SJCRH30 (cell line): ENCODE measurements at regions not wholly inside any gene's neighbourhood (a gene's known extent, or its start where the extent isn't known, plus 50 kb on each side); places are given as distances from the start of the nearest gene placed in this dataset.
A peak's percentile ranks its signal among the peaks of the same experiment; 100 is the strongest.

Experiments
- DNase-seq, 2 experiments: peaks; one replicate each; pipeline ENCODE4 v3.0.0-alpha.2; 2015 to 2020
- H3K27ac ChIP-seq: fragments of 250-450 bp; sonication (Bioruptor Pico); 2 replicates; pipeline ENCODE4 v1.5.1; 2020; ENCODE audit warnings: mild to moderate bottlenecking, moderate library complexity
- H3K27me3 ChIP-seq: fragments of 250-450 bp; sonication (Bioruptor Pico); 2 replicates; pipeline ENCODE4 v1.5.1; 2020; ENCODE audit warnings: mild to moderate bottlenecking, moderate library complexity
- H3K36me3 ChIP-seq: fragments of 250-450 bp; sonication (Bioruptor Pico); 2 replicates; pipeline ENCODE4 v1.5.1; 2020; ENCODE audit warnings: mild to moderate bottlenecking, moderate library complexity
- H3K4me1 ChIP-seq: fragments of 250-450 bp; sonication (Bioruptor Pico); 2 replicates; pipeline ENCODE4 v1.5.1; 2020; ENCODE audit warnings: mild to moderate bottlenecking, moderate library complexity
- H3K4me3 ChIP-seq: fragments of 250-450 bp; sonication (Bioruptor Pico); 2 replicates; pipeline ENCODE4 v1.5.1; 2020; ENCODE audit warnings: mild to moderate bottlenecking, moderate library complexity
- H3K9me3 ChIP-seq: fragments of 250-450 bp; sonication (Bioruptor Pico); replicated peaks from 2 replicates; pipeline ENCODE4 v1.5.1; 2020; ENCODE audit warnings: mild to moderate bottlenecking, moderate library complexity

DNA sequence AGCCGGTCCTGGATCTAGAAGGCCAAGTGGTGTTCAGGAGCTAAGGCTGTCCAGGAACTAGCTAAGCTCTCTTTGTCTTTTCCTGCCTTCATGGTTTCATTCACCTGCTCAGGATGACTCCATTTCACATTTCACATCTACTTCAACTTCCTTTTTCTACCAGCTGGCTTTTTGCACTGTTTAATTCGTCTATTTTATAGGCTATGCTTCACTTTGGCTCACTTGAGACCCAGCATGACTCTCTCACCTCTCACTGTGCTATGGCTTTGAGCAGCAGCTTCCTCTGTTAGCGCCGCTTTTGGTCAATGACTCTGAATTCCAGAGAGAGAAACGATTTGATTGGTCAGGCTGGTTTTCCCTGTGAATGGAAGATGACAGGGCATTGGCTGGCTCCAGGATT lies 213.5 kb upstream of the CLNK start:
- H3K36me3 ChIP-seq, result no peaks in the 10 kb centered on the region
- H3K4me3 ChIP-seq, result no peak overlapping the region
- no peak overlapping the region for H3K27ac ChIP-seq
- no peaks in the 10 kb centered on the region for H3K27me3 ChIP-seq
- no peaks in the 10 kb centered on the region for H3K9me3 ChIP-seq
- no peak for DNase-seq
- H3K4me1 ChIP-seq, result no peaks in the 10 kb centered on the region

DNA sequence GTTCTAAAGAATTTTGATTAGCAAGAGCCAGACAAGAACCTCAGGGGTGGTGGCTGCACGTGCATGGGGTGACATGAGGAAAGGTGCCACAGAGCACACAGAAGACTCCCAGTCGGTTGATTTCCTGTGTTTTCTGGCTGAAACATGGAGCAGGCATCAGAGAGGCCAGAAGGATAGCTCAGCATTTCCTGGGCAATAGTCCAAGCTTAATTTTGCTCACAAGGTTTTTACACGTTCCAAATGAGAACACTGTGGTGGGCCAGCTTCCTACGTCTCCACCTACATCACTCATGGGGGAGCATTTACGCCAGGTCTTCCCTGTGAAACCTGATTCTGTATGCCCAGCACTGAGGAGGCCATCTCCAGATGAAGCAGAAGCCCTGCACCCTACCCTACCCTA lies 212.5 kb upstream of the CLNK start:
- Histone ChIP-seq H3K4me3 (no peak overlapping the region), H3K36me3 (no peaks in the 10 kb centered on the region), H3K27ac (no peak overlapping the region), H3K9me3 (no peaks in the 10 kb centered on the region), H3K27me3 (no peaks in the 10 kb centered on the region), H3K4me1 (no peaks in the 10 kb centered on the region)
- no peak for DNase-seq

GRCh38 chr4:10893395-10893794 lies 208.8 kb upstream of the CLNK start:
- H3K27me3 ChIP-seq, result no peaks in the 10 kb centered on the region
- H3K27ac ChIP-seq, result no peak overlapping the region
- H3K36me3 ChIP-seq, result no peaks in the 10 kb centered on the region
- DNase-seq, result no peak
- H3K4me1 ChIP-seq, result no peaks in the 10 kb centered on the region
- no peaks in the 10 kb centered on the region for H3K9me3 ChIP-seq
- H3K4me3 ChIP-seq, result no peak overlapping the region

DNA sequence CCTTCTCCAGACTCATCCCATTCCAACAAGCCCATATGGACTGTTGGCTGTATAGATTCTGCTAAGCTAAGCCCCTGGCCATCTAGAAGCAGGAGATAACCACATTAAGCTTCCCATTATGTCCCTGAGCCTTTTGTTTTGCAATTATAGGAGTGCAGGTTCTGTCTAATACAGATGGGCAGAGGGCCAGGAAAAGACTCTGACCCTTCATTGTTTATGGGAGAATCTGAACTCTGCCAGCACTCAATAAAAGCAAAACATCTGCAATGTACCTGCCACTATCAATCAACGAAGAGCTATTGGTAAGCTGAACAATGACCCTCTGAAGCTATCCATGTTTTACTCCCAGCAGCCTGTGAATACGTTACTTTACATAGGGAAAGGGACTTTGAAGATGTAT lies 207.3 kb upstream of the CLNK start:
- no peaks in the 10 kb centered on the region for H3K27me3 ChIP-seq

DNA sequence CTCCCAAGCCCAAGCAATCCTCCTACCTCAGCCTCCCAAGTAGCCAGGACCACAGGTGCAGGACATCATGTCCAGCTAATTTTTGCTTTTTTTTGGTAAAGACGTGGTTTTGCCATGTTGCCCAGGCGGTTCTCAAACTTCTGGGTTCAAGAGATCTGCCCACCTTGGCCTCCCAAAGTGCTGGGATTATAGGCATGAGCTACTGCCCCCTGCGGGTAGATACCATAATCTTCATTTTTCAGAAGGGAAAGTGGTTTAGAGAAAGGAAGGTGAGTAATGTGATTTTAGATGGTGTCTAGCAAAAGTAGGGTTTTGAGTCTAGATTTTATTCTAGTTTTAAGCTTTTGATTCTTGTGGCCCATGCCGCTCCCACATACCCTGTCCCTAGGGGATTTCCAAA lies 205.3 kb upstream of the CLNK start:
- Histone ChIP-seq H3K4me1 (no peaks in the 10 kb centered on the region), H3K36me3 (no peaks in the 10 kb centered on the region), H3K9me3 (no peaks in the 10 kb centered on the region), H3K27ac (no peak overlapping the region), H3K27me3 (no peaks in the 10 kb centered on the region), H3K4me3 (no peak overlapping the region)
- DNase-seq, result peak in 1 of 2 experiments; percentile 5

More for the DNA sequence above, 207.3 kb upstream of the CLNK start:
- H3K4me3 ChIP-seq, result no peak overlapping the region
- H3K36me3 ChIP-seq, result no peaks in the 10 kb centered on the region
- DNase-seq, result peak; percentile 10 to 64
- H3K4me1 ChIP-seq, result no peaks in the 10 kb centered on the region
- no peak overlapping the region for H3K27ac ChIP-seq
- no peaks in the 10 kb centered on the region for H3K9me3 ChIP-seq

DNA sequence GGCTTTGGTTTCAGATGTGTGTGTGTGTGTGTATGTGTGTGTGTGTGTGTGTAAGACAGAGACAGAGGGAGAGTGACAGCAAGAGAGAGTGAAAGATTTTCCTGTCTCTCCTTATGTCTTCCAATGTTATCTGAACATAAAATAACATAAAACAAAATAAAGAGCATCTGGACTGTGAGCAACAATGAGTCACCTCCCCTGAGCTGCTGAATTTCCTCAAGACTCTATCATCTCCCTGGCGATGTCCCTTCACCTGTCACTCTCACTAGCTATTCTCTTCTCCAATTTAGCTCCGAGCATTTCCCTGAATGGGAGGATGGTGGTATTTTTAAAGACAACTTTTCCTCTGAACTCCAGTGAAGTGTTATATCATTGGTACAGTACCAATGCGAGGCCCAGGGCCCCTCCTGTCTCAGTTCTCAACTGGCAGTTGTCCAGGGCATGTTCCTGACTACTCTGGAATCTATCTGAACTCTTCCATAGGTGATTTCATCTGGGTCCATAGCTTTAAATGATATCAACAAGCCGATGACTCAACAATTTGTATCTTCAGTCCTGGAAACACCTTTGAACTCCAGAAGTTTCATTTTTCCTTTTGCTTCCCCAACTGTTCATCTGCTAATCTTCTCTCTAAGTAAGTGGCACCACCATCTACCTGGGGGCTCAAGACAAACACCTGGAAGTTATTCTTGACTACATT lies 195.0 kb upstream of the CLNK start:
- no peaks in the 10 kb centered on the region for H3K9me3 ChIP-seq
- no peak overlapping the region for H3K27ac ChIP-seq
- no peaks in the 10 kb centered on the region for H3K36me3 ChIP-seq
- H3K27me3 ChIP-seq, result no peaks in the 10 kb centered on the region
- no peaks in the 10 kb centered on the region for H3K4me1 ChIP-seq
- DNase-seq, result no peak
- no peak overlapping the region for H3K4me3 ChIP-seq

DNA sequence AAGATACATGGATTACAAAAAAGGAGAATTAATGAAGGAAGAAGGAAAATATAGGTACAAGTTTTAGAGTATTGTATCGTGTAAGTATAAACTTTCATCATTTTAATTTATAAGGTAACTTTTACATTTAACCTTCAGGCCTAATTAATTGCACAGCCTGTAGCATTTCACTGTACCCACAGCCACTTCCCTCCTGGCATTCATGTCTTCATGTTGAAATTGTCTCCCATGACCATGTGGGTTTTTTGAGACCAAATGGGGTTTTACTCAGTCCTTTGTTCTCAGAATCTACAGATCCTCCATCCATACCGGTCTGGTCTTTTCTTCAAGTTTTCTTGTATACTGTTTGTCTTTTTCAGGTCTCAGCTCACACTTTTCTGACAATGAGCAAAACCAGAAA lies 194.3 kb upstream of the CLNK start:
- Histone ChIP-seq H3K4me1 (no peaks in the 10 kb centered on the region), H3K4me3 (no peak overlapping the region), H3K9me3 (no peaks in the 10 kb centered on the region), H3K36me3 (no peaks in the 10 kb centered on the region), H3K27me3 (no peaks in the 10 kb centered on the region), H3K27ac (no peak overlapping the region)
- DNase-seq, result no peak

- Histone ChIP-seq H3K4me3 (no peak overlapping the region), H3K27me3 (no peaks in the 10 kb centered on the region)
- no peak for DNase-seq
Observed at GRCh38 chr4:10877076-10877475, 192.5 kb upstream of the CLNK start.

GRCh38 chr4:10875144-10875799 lies 190.7 kb upstream of the CLNK start:
- H3K36me3 ChIP-seq, result no peaks in the 10 kb centered on the region
- H3K27me3 ChIP-seq, result no peaks in the 10 kb centered on the region
- H3K4me1 ChIP-seq, result no peaks in the 10 kb centered on the region
- no peaks in the 10 kb centered on the region for H3K9me3 ChIP-seq
- H3K4me3 ChIP-seq, result no peak overlapping the region
- H3K27ac ChIP-seq, result no peak overlapping the region
- no peak for DNase-seq

More at GRCh38 chr4:10877076-10877475, 192.5 kb upstream of the CLNK start:
- Histone ChIP-seq H3K4me1 (no peaks in the 10 kb centered on the region), H3K36me3 (no peaks in the 10 kb centered on the region), H3K27ac (no peak overlapping the region), H3K9me3 (no peaks in the 10 kb centered on the region)

GRCh38 chr4:10873809-10874208 lies 189.2 kb upstream of the CLNK start:
- H3K4me1 ChIP-seq, result no peaks in the 10 kb centered on the region
- DNase-seq, result no peak
- no peaks in the 10 kb centered on the region for H3K36me3 ChIP-seq
- no peaks in the 10 kb centered on the region for H3K27me3 ChIP-seq
- H3K4me3 ChIP-seq, result no peak overlapping the region
- H3K9me3 ChIP-seq, result no peaks in the 10 kb centered on the region
- no peak overlapping the region for H3K27ac ChIP-seq

DNA sequence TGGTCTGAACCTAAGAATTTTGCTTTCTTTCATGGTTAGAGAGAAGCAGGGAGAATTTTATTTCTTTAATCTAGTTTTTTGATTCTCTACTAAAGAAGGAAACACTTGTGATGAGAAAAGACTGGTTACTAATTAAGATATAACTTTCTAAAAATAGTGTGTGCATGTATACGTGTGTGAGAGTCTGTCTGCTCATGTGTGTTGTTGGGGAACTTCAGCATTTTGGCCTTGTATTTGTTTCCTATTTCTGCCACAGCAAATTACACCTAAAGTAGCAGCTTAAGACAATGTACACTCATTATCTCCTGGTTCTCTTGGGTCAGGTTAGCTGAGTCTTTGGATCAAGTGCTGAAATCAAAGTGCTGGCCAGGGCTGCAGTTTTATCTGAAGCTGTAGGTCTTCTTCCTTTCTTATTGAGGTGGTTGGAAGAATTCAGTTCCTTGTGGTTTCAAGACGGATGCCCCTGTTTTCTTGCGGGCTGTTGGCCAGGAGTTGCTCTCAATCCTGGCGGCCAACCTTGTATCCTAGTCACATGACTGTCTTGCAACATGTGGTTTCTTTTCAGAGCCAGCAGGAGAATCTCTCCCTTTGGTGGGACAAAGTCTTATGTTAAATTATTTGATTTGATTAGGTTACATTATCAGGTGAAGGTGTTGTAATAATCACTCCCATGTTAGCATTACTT lies 188.4 kb upstream of the CLNK start:
- Histone ChIP-seq H3K27me3 (no peaks in the 10 kb centered on the region), H3K36me3 (no peaks in the 10 kb centered on the region), H3K4me3 (no peak overlapping the region), H3K9me3 (no peaks in the 10 kb centered on the region), H3K27ac (no peak overlapping the region), H3K4me1 (no peaks in the 10 kb centered on the region)
- DNase-seq, result no peak

DNA sequence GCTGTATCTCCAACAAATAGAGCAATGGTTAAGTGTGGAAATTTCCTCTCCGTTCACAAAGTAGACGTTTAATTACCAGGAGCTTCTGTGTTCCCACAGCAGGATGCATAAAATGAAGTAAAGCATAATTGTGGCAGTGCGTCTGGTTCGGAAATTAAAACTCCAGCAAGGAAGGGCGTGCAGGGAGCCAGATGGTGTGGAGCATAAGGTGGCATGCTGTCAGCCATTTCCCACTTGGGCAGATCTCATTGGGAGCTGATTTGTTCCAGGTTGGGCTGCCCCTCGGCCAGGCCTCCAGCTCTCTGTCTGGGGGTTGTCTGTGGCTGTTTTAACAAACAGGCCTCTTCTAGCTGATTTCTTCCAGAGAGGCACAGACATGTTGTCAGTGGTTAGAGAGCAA lies 182.1 kb upstream of the CLNK start:
- H3K27me3 ChIP-seq, result no peaks in the 10 kb centered on the region
- no peaks in the 10 kb centered on the region for H3K4me1 ChIP-seq
- no peaks in the 10 kb centered on the region for H3K36me3 ChIP-seq
- no peak overlapping the region for H3K4me3 ChIP-seq
- no peak for DNase-seq
- no peak overlapping the region for H3K27ac ChIP-seq
- no peaks in the 10 kb centered on the region for H3K9me3 ChIP-seq

DNA sequence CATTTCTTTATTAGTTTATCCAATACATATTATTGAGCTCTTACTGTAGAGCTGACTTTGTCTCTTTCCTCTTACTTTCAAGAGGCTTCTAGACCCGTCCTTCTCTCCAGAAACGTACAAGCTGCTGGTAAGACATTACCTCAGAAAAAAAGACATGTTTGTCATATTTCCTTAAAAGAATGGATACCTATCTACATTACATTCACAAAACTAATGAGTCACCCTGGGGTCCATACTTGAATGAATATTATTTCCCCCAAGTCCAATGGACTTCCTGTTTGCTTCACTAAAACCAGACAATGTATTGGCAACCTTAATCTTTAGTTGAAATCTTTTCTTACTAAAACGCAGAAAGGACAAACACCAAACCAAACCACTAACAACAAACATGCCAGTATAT lies 176.5 kb upstream of the CLNK start:
- 0 out of 2 replicates have a peak, but pooled peaks cover 4% of the 10 kb centered on the region for H3K9me3 ChIP-seq
- H3K4me1 ChIP-seq, result no peaks in the 10 kb centered on the region
- no peak overlapping the region for H3K27ac ChIP-seq
- H3K27me3 ChIP-seq, result no peaks in the 10 kb centered on the region
- H3K4me3 ChIP-seq, result no peak overlapping the region
- no peak for DNase-seq
- H3K36me3 ChIP-seq, result no peaks in the 10 kb centered on the region

GRCh38 chr4:10856271-10856782 lies 171.8 kb upstream of the CLNK start:
- no peaks in the 10 kb centered on the region for H3K36me3 ChIP-seq

GRCh38 chr4:10853196-10853595 lies 168.6 kb upstream of the CLNK start:
- no peak overlapping the region for H3K4me3 ChIP-seq
- DNase-seq, result no peak
- no peak overlapping the region for H3K27ac ChIP-seq
- H3K4me1 ChIP-seq, result no peaks in the 10 kb centered on the region
- H3K9me3 ChIP-seq, result 0 out of 2 replicates have a peak, but pooled peaks cover 4% of the 10 kb centered on the region
- H3K36me3 ChIP-seq, result no peaks in the 10 kb centered on the region
- no peaks in the 10 kb centered on the region for H3K27me3 ChIP-seq

More at GRCh38 chr4:10856271-10856782, 171.8 kb upstream of the CLNK start:
- DNase-seq, result peak in 1 of 2 experiments; percentile 47
- Histone ChIP-seq H3K27ac (no peak overlapping the region), H3K4me3 (no peak overlapping the region), H3K27me3 (no peaks in the 10 kb centered on the region), H3K9me3 (0 out of 2 replicates have a peak, but pooled peaks cover 4% of the 10 kb centered on the region), H3K4me1 (no peaks in the 10 kb centered on the region)
